ENCODE measurements at regions not wholly inside any gene's neighbourhood (a gene's known extent, or its start where the extent isn't known, plus 50 kb on each side); places are given as distances from the start of the nearest gene placed in this dataset.
A peak's percentile ranks its signal among the peaks of the same experiment; 100 is the strongest.

DNA sequence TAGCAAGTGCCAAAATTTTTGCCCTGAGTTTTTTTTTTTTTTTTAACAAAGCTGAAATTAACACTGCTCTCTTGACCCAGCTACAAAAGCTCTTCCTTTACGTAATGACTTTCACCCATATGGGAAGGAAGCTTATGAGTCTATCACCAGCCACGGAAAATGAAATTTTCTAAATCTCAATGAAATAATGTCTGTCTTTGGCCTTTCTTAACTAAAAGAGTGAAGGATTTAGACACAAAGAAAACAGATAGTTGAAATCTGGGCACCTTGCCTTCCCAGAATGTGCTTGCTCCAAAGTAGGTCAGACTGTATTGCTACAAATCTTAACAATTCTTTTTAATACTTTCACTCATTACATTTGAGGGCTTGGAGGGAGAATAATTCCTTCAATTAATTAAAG, 180.8 kb upstream of the MGAT5 start:
- DNase-seq = no peak
- no peaks in the 10 kb centered on the region for H3K27me3 ChIP-seq
- H3K9me3 ChIP-seq = no peaks in the 10 kb centered on the region
- no peak for ATAC-seq
- H3K4me1 ChIP-seq = no peaks in the 10 kb centered on the region
- intact Hi-C loops (cut with DNase I) = no loop called here
- H3K27ac ChIP-seq = no peak overlapping the region
- WGBS (ENCODE audit: insufficient coverage, low coverage, low lambda C conversion rate, missing lambda C conversion rate) = 59% methylated on average over 2 of the region's 2 CpGs
- H3K36me3 ChIP-seq = no peaks in the 10 kb centered on the region
- no peak overlapping the region for H3K4me3 ChIP-seq
- no peak for TF ChIP-seq POLR2A (IDR thresholded peaks at IDR 0.05)
- TF ChIP-seq, protein P1, sequence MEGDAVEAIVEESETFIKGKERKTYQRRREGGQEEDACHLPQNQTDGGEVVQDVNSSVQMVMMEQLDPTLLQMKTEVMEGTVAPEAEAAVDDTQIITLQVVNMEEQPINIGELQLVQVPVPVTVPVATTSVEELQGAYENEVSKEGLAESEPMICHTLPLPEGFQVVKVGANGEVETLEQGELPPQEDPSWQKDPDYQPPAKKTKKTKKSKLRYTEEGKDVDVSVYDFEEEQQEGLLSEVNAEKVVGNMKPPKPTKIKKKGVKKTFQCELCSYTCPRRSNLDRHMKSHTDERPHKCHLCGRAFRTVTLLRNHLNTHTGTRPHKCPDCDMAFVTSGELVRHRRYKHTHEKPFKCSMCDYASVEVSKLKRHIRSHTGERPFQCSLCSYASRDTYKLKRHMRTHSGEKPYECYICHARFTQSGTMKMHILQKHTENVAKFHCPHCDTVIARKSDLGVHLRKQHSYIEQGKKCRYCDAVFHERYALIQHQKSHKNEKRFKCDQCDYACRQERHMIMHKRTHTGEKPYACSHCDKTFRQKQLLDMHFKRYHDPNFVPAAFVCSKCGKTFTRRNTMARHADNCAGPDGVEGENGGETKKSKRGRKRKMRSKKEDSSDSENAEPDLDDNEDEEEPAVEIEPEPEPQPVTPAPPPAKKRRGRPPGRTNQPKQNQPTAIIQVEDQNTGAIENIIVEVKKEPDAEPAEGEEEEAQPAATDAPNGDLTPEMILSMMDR (IDR thresholded peaks at IDR 0.05) = no peak

GRCh38 chr2:134074619-134075018, 179.3 kb upstream of the MGAT5 start:
- Histone ChIP-seq H3K9me3 (no peaks in the 10 kb centered on the region), H3K4me3 (no peak overlapping the region), H3K4me1 (no peaks in the 10 kb centered on the region), H3K27me3 (no peaks in the 10 kb centered on the region), H3K36me3 (no peaks in the 10 kb centered on the region), H3K27ac (no peak overlapping the region)
- 53% methylated on average over 7 of the region's 7 CpGs for WGBS (ENCODE audit: insufficient coverage, low coverage, low lambda C conversion rate, missing lambda C conversion rate)
- ATAC-seq (no peak), DNase-seq (no peak)
- intact Hi-C loops (cut with DNase I) = no loop called here
- no peak for TF ChIP-seq POLR2A (IDR thresholded peaks at IDR 0.05)
- TF ChIP-seq, protein P1 (IDR thresholded peaks at IDR 0.05) = no peak

GRCh38 chr2:134075204-134075603, 178.7 kb upstream of the MGAT5 start:
- 60% methylated on average over 1 of the region's 4 CpGs for WGBS (ENCODE audit: insufficient coverage, low coverage, low lambda C conversion rate, missing lambda C conversion rate)

DNA sequence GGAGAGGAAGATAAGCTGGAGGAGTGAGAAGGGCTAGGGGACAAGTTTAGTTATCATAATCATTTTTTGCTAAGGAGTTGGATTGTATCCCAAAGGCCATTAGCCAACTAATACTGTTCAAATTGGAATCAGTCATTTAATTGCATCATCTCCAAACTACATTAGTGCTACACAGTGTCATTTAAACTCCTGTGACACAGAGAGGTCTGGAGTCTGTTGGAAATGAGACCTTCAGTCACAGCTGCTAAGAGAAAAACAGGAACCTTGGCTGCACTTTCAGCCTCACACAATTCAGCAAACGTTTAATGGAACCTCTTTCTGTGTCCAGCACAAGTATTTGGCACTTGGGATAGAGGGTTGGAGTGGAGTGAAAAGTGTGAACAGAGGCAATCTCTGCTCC, 175.5 kb upstream of the MGAT5 start:
- no peaks in the 10 kb centered on the region for H3K27me3 ChIP-seq
- DNase-seq (no peak), ATAC-seq (peak in 2 of 4 donors; percentile 27 to 53)
- no peak for TF ChIP-seq POLR2A (IDR thresholded peaks at IDR 0.05)
- TF ChIP-seq, protein P1 (IDR thresholded peaks at IDR 0.05) = no peak
- H3K36me3 ChIP-seq = no peaks in the 10 kb centered on the region
- H3K27ac ChIP-seq = no peak overlapping the region
- intact Hi-C loops (cut with DNase I) = no loop called here
- no peaks in the 10 kb centered on the region for H3K4me1 ChIP-seq
- 0% methylated on average over 1 of the region's 1 CpG for WGBS (ENCODE audit: insufficient coverage, low coverage, low lambda C conversion rate, missing lambda C conversion rate)
- H3K9me3 ChIP-seq = no peaks in the 10 kb centered on the region
- H3K4me3 ChIP-seq = no peak overlapping the region

More at GRCh38 chr2:134075204-134075603, 178.7 kb upstream of the MGAT5 start:
- Histone ChIP-seq H3K4me1 (no peaks in the 10 kb centered on the region), H3K27me3 (no peaks in the 10 kb centered on the region), H3K4me3 (no peak overlapping the region), H3K9me3 (no peaks in the 10 kb centered on the region), H3K27ac (no peak overlapping the region), H3K36me3 (no peaks in the 10 kb centered on the region)
- intact Hi-C loops (cut with DNase I) = no loop called here
- DNase-seq = no peak
- ATAC-seq = no peak
- TF ChIP-seq POLR2A (IDR thresholded peaks at IDR 0.05) = no peak
- TF ChIP-seq, protein P1 (IDR thresholded peaks at IDR 0.05) = no peak

DNA sequence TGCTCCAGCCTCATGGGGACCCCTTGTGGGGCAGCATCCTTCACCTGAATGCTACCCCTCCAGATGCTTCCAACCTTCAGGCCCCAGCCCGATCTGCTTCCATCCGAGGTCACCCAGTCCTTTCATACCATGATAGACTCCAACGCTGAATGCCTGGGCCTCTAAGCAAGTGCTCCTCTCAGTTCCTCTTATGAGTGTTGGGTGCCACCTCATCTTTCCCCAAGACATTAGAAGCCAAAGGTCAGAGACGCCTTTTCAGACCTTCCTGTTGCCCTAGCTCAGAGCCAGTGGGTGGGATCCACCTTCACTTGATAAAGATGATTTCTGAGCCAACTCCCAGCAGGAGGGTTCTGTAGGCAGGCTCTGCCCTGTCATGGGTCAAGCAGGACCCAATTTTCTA, 174.5 kb upstream of the MGAT5 start:
- Histone ChIP-seq H3K36me3 (no peaks in the 10 kb centered on the region), H3K9me3 (no peaks in the 10 kb centered on the region), H3K4me3 (no peak overlapping the region), H3K4me1 (no peaks in the 10 kb centered on the region), H3K27me3 (no peaks in the 10 kb centered on the region), H3K27ac (no peak overlapping the region)
- no peak for DNase-seq
- peak in 2 of 4 donors; percentile 24 to 33 for ATAC-seq
- WGBS (ENCODE audit: insufficient coverage, low coverage, low lambda C conversion rate, missing lambda C conversion rate) = 83% methylated on average over 2 of the region's 4 CpGs
- TF ChIP-seq POLR2A (IDR thresholded peaks at IDR 0.05) = no peak
- TF ChIP-seq, protein P1 (IDR thresholded peaks at IDR 0.05) = no peak
- intact Hi-C loops (cut with DNase I) = no loop called here

Data from right lobe of liver (tissue), 6 donors.